ENCODE measurements at regions not wholly inside any gene's neighbourhood (a gene's known extent, or its start where the extent isn't known, plus 50 kb on each side); places are given as distances from the start of the nearest gene placed in this dataset.
A peak's percentile ranks its signal among the peaks of the same experiment; 100 is the strongest.

- Histone ChIP-seq H3K4me1 (ENCODE audit: control insufficient read depth in 1 of 2, insufficient read depth in 1 of 2, low read depth in 1 of 2, low read length in 1 of 2) (peaks cover 10 to 15% of the 10 kb centered on the region in 2 experiments), H3K27me3 (no peaks in the 10 kb centered on the region), H3K4me3 (ENCODE audit: low read depth in 1 of 2, low read length in 1 of 2) (no peak overlapping the region), H3K27ac (no peak overlapping the region), H3K9me3 (no peaks in the 10 kb centered on the region), H3K36me3 (no peaks in the 10 kb centered on the region)
- no peak for TF ChIP-seq CTCF (IDR thresholded peaks at IDR 0.05)
These were observed 116.4 kb upstream of the KLF6 start for GRCh38 chr10:3901370-3901769.

- no peak for TF ChIP-seq CTCF (IDR thresholded peaks at IDR 0.05)
- Histone ChIP-seq H3K9me3 (no peaks in the 10 kb centered on the region), H3K4me1 (ENCODE audit: control insufficient read depth in 1 of 2, insufficient read depth in 1 of 2, low read depth in 1 of 2, low read length in 1 of 2) (peaks cover 19 to 25% of the 10 kb centered on the region in 2 experiments), H3K36me3 (no peaks in the 10 kb centered on the region), H3K27me3 (no peaks in the 10 kb centered on the region), H3K4me3 (ENCODE audit: low read depth in 1 of 2, low read length in 1 of 2) (no peak overlapping the region), H3K27ac (no peak overlapping the region)
These were observed 115.4 kb upstream of the KLF6 start for GRCh38 chr10:3900391-3900790.

- Histone ChIP-seq H3K4me3 (ENCODE audit: low read depth in 1 of 2, low read length in 1 of 2) (no peak overlapping the region), H3K36me3 (no peaks in the 10 kb centered on the region), H3K4me1 (ENCODE audit: control insufficient read depth in 1 of 2, insufficient read depth in 1 of 2, low read depth in 1 of 2, low read length in 1 of 2) (peaks cover 35 to 40% of the 10 kb centered on the region in 2 experiments), H3K9me3 (no peaks in the 10 kb centered on the region), H3K27me3 (no peaks in the 10 kb centered on the region), H3K27ac (no peak overlapping the region)
- no peak for TF ChIP-seq CTCF (IDR thresholded peaks at IDR 0.05)
These were observed 113.8 kb upstream of the KLF6 start for GRCh38 chr10:3898821-3899220.

GRCh38 chr10:3897156-3897555, 112.1 kb upstream of the KLF6 start:
- Histone ChIP-seq H3K36me3 (no peaks in the 10 kb centered on the region), H3K4me3 (ENCODE audit: low read depth in 1 of 2, low read length in 1 of 2) (no peak overlapping the region), H3K27ac (peak overlapping the region; percentile 61), H3K4me1 (ENCODE audit: control insufficient read depth in 1 of 2, insufficient read depth in 1 of 2, low read depth in 1 of 2, low read length in 1 of 2) (peaks cover 44 to 51% of the 10 kb centered on the region in 2 experiments), H3K9me3 (no peaks in the 10 kb centered on the region), H3K27me3 (no peaks in the 10 kb centered on the region)
- no peak for TF ChIP-seq CTCF (IDR thresholded peaks at IDR 0.05)

DNA sequence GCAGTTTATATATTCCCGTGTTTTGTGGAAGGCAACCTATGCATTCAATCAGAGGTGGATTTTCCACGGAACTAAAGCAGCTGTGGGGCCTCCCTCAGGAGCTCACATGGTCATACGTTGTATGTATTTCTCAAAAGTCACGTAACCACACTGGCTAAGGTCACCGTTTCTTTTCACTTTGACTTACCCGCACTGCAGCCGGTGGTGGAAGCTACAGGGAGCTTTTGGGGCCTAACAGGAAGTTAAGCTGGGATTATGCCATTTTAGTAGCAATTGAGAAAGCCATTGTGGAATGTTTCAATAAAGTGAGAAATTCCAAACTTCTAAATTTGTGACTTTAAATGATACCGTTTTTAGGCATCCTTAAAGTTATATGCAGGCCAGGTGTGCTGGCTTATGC, 111.2 kb upstream of the KLF6 start:
- H3K27me3 ChIP-seq = no peaks in the 10 kb centered on the region
- H3K4me3 ChIP-seq (ENCODE audit: low read depth in 1 of 2, low read length in 1 of 2) = no peak overlapping the region
- peak overlapping the region; percentile 61 for H3K27ac ChIP-seq
- peaks cover 44 to 51% of the 10 kb centered on the region in 2 experiments for H3K4me1 ChIP-seq (ENCODE audit: control insufficient read depth in 1 of 2, insufficient read depth in 1 of 2, low read depth in 1 of 2, low read length in 1 of 2)
- H3K9me3 ChIP-seq = no peaks in the 10 kb centered on the region
- no peak for TF ChIP-seq CTCF (IDR thresholded peaks at IDR 0.05)
- H3K36me3 ChIP-seq = no peaks in the 10 kb centered on the region

Measured in neutrophil (primary cell).